NOMO-1 (cell line): ENCODE measurements at regions not wholly inside any gene's neighbourhood (a gene's known extent, or its start where the extent isn't known, plus 50 kb on each side); places are given as distances from the start of the nearest gene placed in this dataset.

ENCODE experiments used
- DNase-seq, 2 experiments: peaks; one replicate each; lab custom pipeline; 2025; ENCODE audit not compliant: unreplicated experiment in 2 of 2; lab: John Stamatoyannopoulos, UW

DNA sequence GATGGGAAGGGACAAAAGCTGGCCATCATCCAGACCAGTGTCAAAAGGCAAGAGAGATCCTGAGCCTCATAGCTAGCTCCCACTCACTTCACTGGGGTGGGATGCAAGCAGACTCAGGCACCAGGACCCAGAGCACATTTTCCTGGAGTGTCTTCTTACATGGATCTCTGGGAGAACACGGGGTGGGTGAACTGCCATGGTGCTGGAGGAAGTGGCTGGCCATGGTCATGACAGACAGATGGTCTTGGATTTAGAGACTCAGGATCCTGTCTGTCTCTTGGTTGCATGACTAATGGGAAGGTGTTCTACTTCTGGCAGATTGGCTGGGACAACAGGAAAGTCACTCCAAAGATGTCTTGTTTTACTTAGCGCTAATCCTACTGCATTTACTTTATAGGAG, 311.5 kb downstream of the ATP23 start:
- DNase-seq, result no peak

DNA sequence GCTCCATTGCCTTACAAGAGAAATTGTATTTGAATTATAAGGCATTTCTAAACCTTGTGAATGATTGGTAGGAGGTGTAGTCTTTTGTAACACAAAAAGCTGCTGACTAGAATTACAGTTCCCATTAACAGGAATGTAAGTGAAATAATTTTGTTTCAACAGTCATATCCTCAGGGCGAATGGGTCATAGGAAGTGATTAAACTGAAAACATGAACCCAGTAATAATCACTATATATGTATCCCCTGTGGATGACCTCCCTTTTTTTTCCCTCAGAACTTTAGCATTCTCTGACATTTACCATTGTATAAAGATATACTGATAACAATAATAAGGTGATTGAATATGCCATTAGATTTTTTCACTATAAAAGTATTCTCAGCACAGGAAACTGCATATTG, 312.3 kb downstream of the ATP23 start:
- DNase-seq, result no peak

DNA sequence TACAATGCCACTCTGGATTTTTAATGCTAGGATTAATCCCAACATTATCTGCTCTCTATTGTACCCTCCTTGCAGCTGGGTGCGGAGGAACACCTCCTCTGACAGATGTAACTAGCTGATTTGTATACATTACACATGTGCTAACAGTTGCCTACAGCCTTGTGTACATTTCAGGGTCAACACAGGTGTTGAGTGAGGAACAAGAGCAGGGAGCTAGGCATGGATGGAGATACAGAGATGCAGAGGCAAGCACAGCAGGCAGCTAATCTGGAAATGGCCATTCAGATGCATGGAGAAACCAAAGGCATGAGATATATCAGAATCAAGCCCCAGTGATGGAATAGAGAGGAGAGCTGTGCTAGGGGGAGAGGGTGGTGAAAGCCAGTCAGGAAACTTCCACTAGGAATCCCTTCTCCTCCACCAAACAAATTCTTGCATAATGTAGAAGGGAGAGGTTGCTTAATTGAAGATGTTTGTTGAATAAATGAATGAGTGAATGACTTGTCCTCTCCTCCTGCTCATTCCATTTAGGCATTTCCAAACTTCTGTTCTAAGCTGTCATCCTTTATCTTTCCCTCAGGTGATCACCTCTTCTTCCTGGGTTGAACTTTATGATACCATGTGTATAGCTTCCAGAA, 313.2 kb downstream of the ATP23 start:
- no peak for DNase-seq

DNA sequence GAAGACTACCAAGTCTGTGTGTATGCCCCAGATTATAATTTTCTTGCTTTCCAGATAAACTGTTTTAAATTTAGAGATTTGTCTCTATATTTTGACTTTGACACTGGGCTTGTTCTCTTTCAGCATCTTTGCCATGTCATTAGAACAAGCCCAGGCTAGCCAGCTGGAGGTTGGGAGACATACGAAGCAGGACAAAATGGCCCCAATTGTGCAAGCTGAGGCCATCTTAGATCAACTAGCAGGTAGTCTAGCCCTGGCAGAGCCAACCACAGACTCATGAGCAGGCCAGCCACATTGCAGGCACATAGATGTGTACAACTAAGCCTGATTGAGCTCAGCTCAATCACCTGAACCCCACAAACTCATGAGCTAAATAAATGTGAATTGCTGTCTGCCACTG, 321.4 kb downstream of the ATP23 start:
- DNase-seq, result no peak

DNA sequence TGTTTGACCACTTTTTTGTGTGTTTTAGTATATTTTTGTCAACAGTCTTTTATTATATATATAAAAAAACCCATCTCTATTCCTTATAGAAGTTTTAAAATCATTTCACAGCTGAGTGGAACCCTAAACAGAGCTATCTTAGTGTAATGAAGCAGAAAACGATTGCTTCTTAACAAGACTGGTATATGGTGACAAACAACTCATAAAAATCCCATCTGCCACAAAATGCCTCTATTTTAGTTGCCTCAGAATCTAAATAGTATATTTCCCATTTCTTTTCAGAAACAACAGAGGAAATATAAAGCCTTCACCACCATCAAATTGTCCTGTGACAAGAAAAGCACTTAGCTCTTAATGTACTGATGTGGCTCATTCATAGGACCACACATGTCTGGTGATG, 322.4 kb downstream of the ATP23 start:
- DNase-seq, result no peak

DNA sequence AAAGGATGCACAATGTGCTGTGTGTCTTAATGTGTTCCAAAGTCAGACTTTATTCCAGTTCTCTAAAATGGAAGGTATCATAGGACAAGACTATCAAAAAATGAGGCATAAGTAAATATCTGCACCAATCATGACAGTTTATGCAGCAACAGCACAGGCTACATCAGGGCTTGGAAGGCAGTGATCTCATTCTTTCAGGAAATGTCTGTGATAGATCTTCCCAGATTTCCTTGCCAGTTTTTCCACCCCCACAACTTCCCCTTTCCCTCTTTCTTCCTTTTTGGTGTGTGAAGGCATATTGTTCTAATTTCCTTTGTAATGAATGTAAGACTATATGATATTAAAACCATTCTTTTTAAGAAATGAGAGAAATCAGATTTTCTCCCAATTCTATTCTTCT, 326.7 kb downstream of the ATP23 start:
- DNase-seq, result no peak

DNA sequence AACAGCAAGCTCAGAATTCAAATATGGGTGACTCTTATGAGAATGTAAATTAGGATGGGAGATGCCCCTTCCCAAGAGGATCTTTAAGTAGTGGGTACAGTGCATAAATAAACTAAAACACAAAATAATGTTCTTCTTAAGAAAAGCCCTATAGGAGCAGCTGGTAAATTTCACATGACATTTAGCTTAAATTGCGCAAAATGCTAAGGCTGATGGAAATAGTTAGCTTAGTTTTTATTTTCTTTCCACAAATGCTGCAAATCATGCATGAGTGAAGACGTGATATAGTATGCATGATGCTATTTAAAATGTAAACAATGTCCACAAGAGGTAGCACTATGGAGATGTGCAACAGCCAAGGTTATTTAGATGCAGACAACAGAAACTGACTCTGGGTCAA, 328.1 kb downstream of the ATP23 start:
- DNase-seq, result no peak

DNA sequence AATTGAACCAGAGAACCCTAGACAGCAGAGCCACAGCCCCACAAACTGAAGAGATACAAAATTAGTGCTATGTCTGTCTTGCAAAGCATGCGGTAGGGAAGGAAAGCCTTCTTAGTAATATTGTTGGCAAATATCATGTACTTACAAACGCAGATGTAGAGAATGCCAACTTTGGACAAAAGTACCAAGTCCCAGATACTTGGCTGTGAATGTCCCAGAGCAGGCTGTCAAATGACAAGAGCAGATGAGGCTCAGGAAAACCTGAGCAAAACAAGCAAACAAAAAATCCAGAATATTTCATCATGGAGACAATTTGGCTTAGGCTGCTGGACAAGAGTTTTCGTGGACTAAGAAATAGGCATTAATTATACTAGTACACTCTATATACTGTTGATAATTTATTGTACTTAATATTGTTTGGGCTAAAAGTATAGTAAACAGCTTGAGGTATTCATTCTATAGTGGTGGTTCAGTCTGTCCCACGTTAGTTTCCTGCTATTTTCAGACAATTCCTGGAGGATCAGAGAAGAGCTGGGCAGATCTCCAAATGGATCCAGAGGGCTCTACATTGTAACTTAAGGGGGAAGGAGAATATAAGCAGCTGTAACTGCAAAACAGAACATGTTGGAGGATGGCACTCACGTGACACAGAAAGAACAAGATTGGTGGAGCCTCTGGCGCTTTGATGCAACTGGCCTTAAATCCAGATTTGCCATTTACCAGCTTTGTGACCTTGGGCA, 329.8 kb downstream of the ATP23 start:
- DNase-seq, result no peak

DNA sequence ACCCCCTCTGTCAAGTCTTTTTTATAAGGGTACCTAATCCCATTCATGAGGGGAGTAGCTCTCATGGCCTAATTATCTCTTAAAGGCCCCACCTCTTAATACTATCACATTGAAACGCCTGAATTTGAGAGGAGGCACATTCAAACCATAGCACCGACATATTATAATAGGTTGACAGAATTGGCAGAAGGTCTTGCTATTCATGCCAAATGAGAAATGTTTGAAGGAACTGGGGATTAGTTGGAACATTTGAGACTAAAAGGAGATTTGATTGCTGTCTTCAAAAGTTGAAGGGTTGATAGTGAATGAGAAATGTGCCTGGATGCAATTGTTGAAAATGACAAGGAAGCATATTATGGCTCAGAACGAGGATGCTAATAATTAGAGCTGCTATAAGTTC, 331.1 kb downstream of the ATP23 start:
- no peak for DNase-seq

DNA sequence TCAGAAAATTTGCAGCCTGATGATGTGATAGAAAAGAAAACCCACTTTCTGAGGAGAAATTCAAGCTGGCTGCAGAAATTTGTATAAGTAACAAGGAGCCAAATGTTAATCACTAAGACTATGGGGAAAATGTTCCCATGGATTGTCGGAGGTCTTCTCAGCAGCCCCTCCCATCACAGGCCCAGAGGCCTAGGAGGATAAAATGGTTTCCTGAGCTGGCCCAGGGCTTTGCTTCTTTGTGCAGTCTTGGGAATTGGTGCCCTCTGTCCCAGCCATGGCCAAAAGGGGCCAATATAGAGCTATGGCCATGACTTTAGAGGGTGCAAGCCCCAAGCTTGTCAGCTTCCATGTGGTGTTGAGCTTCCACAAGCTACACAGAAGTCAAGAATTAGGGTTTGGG, 335.9 kb downstream of the ATP23 start:
- no peak for DNase-seq

DNA sequence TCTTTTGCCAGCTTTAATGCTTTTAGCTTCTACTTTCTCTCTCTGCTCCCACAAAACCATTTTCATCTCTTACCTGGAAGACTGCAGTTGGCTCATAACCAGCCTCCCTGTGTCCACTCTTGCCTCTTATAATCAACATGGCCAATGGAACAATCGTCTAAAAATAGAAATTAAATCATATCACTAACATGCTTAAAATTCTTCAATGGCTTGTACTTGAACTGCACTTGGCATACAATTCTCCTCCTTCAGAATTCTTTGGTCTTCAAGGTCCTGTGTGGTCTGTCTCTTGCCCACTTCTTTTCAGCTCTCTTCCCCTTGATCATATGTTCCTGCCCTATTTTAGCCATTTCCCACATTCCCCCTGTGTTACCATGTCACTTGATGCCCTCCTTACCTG, 342.2 kb downstream of the ATP23 start:
- DNase-seq, result no peak

DNA sequence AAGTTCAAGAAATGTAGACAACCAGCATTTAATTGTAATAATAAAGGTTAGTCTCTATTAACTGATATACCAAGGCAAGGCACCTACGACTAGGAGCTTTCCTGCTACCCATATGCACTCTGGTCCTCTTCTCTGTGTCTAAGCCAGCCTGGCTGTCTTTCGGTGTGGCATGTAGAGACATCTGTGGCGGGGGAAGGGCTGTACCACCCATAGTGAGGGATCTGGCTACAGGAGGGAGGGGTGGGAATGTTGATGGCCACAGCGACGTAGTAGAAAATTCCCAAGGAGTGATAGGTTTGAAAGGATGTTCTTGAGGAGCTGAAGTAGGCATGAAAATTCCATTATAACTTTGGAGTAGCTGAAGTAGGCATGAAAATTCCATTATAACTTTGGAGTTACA, 344.2 kb downstream of the ATP23 start:
- DNase-seq, result no peak

DNA sequence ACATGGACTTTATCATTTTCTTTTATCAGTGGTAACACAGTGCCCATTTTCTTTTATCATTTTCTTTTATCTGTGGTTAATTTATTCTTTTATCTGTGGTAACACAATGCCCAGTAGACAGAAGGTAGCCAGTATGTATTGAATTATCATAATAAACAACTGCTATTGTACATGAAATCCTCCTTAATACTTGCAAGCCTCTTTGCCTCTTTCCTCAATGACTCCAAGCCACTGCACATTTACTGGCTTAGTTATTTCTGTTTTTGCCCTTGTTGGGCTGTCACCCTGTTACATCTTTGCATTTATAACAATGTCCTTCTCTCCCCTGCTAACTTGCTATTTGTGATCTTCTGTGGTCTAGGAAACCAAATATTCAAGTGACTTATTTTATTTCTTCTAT, 345.0 kb downstream of the ATP23 start:
- DNase-seq, result no peak

DNA sequence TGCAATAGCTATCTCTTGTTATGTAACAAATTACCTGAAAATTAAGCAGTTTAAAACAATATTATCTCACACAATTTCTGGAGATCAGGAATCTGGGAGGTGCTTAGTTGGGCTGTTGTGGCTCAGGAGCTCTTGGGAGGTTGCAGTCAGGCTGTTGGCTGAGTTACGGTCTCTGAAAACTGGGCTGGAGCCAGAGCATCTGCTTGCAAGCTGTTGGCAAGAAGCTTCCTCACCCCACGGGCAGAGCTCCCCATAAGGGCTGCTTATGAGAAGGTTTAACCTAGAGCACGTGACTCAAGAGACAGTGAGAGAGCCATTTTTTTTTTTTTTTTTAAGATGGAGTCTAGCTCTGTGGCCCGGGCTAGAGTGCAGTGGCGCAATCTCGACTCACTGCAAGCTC, 346.8 kb downstream of the ATP23 start:
- DNase-seq, result no peak

DNA sequence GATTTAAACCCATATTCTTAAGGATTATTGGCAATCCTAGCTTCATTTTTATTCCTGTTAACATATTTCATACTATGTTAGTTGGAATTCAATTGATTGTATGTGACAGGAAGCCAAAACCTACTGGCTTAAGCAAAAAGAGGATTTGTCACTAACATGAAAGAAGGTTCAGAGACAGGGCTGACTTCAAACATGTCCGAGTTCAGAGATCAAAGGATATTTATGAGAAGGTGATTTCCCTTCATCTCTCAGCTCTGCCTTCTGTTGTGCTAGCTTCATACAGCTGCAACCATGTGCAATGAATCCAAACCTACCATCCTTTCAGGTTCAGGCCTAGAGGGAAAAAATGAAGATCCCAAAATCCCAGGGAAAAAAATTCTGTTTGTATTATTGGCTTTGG, 349.7 kb downstream of the ATP23 start:
- DNase-seq, result no peak

DNA sequence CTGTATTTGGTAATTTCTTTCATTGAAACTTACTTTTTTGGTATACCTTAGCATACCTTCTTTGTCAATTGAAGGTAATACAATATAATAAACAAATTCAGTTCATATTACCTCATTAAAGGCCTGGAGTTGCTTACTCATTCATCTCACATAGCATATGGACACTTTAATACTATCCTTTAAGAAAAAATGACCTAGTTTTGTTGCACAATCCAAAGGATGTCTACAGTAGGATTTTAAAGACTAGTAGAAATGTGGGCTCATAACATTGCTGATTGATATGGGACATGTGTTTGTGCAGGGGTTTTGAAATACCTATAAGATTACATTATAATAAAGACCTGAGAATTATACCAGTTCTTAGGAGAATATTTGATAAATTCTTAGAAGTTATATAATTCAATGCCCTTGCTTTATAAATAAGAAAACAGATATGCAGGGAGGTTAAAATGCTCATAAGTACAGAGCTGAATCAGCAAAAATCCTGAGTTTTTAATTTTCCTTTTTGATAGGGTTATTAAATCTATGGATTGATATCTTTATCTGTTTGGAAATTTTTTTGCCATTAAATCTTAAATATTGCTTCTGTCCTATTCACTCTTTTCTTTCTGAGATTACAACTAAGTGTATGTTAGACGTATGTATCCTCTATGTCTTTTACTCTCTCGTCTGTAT, 352.1 kb downstream of the ATP23 start:
- no peak for DNase-seq

DNA sequence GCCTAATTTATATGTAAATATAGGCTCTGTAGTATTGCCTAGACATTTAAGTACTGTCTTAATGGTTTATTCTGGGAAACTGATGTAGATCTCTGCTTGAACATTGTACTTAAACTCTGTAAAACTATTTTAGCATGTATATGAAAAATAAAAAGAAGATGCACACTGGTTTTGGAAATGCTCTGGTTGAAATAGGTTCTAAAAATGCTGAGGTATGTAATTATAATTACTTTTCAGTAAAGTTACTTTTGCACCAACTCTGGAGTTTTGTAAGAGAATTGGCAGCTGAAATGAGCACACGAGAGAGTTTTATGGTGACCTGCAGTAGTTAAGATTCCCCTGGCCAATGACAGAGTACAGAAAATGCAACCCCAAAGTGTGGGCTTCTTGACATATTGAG, 353.9 kb downstream of the ATP23 start:
- no peak for DNase-seq

DNA sequence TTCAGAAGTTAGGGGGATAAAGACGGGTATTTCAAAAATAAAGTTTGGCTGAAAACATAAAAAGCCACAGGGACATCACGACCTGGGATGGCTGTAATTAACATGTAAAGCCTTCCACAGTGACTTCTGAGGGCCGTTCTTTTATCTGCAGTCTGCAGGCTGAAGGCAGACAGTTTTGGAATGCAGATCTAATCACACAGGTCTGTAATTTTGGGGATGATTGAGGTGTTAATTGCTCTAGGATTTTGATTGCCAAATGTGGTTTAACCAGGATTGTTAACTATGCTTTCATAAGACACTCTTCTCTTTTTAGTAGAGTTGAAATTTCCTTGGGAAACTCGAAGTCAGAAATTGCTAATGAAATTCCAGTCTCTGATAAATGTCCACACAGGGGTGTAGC, 355.5 kb downstream of the ATP23 start:
- no peak for DNase-seq

DNA sequence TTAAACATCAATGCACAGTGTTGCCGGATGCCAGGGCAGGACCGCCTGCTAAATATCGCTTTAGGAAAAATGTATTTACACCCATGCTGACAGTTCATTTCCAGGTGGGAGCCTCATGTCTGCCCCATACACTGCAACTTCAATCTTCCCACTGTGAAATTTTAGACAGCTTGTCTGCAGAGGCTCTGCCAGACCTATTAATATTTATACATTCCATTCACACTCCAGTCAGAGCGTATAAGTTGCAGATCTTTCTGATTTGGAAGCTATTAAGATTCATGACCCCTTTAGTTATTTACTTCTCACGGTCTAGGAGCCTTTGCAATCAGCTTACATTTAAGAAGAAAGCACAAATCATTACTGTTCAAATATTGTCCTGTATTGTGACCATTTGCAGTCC, 357.4 kb downstream of the ATP23 start:
- DNase-seq, result no peak

DNA sequence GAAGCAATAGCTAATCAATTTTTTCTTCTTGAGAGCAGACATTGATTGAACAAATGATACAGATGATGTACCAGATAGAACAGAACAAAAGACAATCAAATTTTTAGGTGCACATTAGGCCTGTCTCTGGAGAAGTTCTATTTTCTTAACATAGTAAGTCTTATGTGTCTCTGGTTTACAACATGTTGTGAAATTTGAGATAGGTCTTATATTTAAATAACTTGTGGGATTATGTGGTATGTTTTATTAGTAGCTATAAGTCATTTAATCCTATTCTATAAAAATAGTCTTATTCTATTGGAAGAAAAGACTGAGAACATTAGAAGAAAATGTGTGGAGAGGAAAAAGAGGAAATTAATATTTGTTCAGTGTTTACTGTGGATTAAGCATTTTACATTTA, 358.0 kb downstream of the ATP23 start:
- no peak for DNase-seq

DNA sequence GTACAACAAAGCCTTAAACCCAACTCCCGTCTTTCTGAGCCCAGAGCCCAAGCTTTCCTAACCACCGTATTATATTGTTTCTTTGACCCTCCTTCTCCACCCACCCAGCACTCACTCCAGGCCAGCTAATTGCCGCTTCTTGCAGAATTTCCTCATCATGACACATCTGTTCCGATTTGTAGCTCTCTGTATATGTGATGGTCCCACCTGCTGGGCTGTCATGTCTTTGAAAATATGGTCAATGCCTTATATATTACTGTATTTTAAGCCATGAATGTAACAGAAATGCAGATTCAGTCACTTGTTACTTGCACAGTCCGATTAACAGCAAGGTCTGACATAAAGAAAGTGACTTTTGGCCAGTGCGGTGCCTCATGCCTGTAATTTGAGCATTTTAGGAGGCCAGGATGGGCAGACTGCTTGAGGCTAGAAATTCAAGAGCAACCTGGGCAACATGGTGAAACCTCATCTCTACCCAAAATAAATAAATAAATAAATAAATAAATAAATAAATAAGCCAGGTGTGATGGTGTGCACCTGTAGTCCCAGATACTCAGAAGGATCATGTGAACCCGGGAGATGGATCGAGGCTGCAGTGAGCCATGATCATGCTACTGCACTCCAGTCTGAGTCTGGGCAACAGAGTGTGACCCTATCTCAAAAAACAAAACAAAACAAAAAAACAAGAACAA, 359.8 kb downstream of the ATP23 start:
- DNase-seq, result no peak

DNA sequence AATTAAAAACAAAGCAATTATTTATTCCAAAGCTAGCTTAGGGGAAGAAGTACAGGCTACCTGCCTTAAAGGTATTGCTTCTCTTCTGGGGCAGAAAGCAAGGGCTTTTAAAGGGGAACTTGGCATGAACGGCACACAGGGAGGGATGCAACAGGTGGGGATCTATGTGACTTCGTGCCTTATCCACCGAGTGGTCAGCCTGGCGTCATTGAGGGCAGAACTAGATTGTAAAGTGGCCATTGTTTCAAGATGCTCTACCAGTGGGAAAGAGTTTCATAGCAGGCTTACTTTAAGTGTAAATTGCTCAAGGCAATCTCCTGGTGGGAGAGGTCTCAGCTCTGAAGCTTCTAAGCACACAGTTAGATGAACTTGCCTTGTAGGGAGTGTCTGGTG, 360.4 kb downstream of the ATP23 start:
- DNase-seq, result no peak
